ENCODE measurements at regions not wholly inside any gene's neighbourhood (a gene's known extent, or its start where the extent isn't known, plus 50 kb on each side); places are given as distances from the start of the nearest gene placed in this dataset.
A peak's percentile ranks its signal among the peaks of the same experiment; 100 is the strongest.

DNA sequence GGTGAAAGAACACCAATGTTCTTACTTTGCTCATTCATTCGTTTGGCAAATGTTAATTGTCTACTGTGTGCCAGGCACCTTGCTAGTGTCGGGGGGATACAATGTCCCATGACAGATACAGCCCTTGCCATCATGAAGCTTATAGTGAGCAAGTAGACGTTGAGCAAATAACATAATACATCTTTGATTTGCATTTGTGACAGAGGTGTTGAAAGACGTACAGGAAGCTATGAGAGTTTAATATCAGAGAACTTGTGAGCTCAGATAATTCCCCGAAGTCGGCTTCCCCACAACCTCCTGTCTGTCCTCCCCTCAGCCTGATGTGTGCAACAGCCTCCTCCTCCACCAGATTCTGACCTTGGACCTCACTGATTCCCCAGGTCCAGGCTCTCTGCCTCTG lies 138.0 kb upstream of the SDK2 start:
- TF ChIP-seq, protein P1, sequence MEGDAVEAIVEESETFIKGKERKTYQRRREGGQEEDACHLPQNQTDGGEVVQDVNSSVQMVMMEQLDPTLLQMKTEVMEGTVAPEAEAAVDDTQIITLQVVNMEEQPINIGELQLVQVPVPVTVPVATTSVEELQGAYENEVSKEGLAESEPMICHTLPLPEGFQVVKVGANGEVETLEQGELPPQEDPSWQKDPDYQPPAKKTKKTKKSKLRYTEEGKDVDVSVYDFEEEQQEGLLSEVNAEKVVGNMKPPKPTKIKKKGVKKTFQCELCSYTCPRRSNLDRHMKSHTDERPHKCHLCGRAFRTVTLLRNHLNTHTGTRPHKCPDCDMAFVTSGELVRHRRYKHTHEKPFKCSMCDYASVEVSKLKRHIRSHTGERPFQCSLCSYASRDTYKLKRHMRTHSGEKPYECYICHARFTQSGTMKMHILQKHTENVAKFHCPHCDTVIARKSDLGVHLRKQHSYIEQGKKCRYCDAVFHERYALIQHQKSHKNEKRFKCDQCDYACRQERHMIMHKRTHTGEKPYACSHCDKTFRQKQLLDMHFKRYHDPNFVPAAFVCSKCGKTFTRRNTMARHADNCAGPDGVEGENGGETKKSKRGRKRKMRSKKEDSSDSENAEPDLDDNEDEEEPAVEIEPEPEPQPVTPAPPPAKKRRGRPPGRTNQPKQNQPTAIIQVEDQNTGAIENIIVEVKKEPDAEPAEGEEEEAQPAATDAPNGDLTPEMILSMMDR (IDR thresholded peaks at IDR 0.05), result no peak
- no peak for ATAC-seq
- H3K27ac ChIP-seq, result no peak overlapping the region
- H3K4me1 ChIP-seq, result no peaks in the 10 kb centered on the region
- DNase-seq, result no peak
- H3K9me3 ChIP-seq, result no peaks in the 10 kb centered on the region
- no peaks in the 10 kb centered on the region for H3K36me3 ChIP-seq
- H3K4me3 ChIP-seq, result no peak overlapping the region
- intact Hi-C loops (cut with DNase I), result no loop called here
- H3K27me3 ChIP-seq (ENCODE audit: low read depth), result peaks cover 3% of the 10 kb centered on the region

DNA sequence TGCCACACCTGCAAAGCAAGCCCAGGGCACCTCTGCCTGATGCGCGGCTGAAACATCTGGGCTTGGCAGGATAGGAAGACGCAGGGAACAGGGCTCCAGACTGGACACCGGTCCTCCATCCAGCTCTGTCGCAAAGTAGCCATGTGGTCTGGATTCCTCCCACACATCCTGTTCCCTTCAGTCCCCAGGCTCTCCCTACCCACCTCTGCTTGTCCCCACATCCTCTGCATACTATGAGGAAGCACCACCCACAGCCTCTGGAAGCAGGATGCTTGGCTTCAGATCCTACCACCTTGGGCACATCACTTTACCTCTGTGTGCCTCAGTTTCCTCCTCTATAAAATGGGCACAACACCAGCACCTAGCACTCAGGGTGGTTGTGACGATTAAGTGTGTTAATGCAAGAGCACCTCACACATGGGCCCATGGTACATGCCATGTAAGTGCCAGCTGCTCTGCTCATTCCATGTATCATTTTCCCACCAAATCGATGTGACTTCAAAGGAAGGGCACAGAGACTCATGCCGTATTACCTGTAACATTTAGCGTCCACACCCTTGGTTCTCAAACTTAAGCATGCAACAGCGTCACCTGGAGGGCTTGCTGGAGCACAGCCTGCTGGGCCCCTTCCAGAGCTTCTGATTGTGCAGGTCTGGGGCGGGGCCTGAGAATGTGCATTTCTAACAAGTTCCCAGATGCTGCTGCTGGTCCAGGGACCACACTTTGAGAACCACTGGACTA lies 138.6 kb upstream of the SDK2 start:
- H3K36me3 ChIP-seq, result no peaks in the 10 kb centered on the region
- TF ChIP-seq, protein P1 (IDR thresholded peaks at IDR 0.05), result peak; percentile 7
- no peak overlapping the region for H3K4me3 ChIP-seq
- DNase-seq, result no peak
- H3K9me3 ChIP-seq, result no peaks in the 10 kb centered on the region
- H3K4me1 ChIP-seq, result no peaks in the 10 kb centered on the region
- no peak for ATAC-seq
- intact Hi-C loops (cut with DNase I), result no loop called here
- H3K27me3 ChIP-seq (ENCODE audit: low read depth), result peaks cover 3% of the 10 kb centered on the region
- H3K27ac ChIP-seq, result no peak overlapping the region

DNA sequence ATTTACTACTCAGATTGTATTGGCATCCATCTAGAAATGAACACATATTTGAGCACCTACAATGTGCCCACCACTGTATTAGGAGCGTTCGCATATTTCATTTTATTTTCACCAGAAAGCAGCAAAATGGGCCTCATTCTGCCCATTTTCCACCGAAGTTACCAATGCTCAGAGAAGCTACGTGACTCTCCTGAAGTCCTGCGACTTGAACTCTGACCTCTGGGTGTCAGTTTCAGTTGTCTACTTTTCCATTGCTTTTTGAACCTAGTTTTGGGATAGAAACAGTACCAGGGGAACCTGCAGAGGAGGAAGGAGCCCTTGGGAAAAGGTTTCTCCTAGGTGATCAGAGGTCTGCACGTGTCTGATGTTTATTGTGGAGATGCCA lies 139.1 kb upstream of the SDK2 start:
- ATAC-seq, result no peak
- H3K4me3 ChIP-seq, result no peak overlapping the region
- no peak overlapping the region for H3K27ac ChIP-seq
- no peak for DNase-seq
- peaks cover 3% of the 10 kb centered on the region for H3K27me3 ChIP-seq (ENCODE audit: low read depth)
- H3K9me3 ChIP-seq, result no peaks in the 10 kb centered on the region
- no peaks in the 10 kb centered on the region for H3K4me1 ChIP-seq
- intact Hi-C loops (cut with DNase I), result no loop called here
- TF ChIP-seq, protein P1 (IDR thresholded peaks at IDR 0.05), result peak; percentile 2
- no peaks in the 10 kb centered on the region for H3K36me3 ChIP-seq

GRCh38 chr17:73783945-73784603 lies 139.8 kb upstream of the SDK2 start:
- Histone ChIP-seq H3K9me3 (no peaks in the 10 kb centered on the region), H3K27ac (no peak overlapping the region), H3K27me3 (ENCODE audit: low read depth) (peaks cover 3% of the 10 kb centered on the region), H3K36me3 (no peaks in the 10 kb centered on the region), H3K4me3 (no peak overlapping the region), H3K4me1 (no peaks in the 10 kb centered on the region)
- ATAC-seq (no peak), DNase-seq (no peak)
- intact Hi-C loops (cut with DNase I), result no loop called here
- TF ChIP-seq, protein P1 (IDR thresholded peaks at IDR 0.05), result no peak

DNA sequence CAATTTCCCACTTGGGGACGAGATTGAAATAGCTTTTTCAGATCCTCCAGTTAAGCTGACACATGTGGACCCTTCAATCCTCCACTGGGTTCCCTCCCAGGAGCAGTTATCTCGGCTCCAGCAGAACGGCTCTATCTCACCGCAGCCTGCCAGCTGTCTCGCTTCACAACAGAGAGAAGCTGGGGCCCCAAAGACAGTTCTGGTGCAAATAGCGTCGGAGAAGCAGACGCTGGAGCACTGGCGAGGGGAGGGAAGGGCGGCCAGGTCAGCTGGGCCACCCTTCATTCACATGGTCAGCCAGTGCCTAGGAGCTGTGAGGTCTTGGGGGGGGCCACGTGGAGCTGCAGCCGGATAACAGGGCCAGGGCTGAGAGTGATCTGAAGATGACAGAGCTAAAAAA lies 141.3 kb upstream of the SDK2 start:
- no peak for DNase-seq
- H3K36me3 ChIP-seq, result no peaks in the 10 kb centered on the region
- H3K27me3 ChIP-seq (ENCODE audit: low read depth), result peaks cover 3% of the 10 kb centered on the region
- H3K4me3 ChIP-seq, result no peak overlapping the region
- TF ChIP-seq, protein P1 (IDR thresholded peaks at IDR 0.05), result no peak
- H3K4me1 ChIP-seq, result no peaks in the 10 kb centered on the region
- no peak for ATAC-seq
- H3K27ac ChIP-seq, result no peak overlapping the region
- no peaks in the 10 kb centered on the region for H3K9me3 ChIP-seq
- intact Hi-C loops (cut with DNase I), result no loop called here
